Ishikawa (cell line): ENCODE measurements at regions not wholly inside any gene's neighbourhood (a gene's known extent, or its start where the extent isn't known, plus 50 kb on each side); places are given as distances from the start of the nearest gene placed in this dataset.

Experiments used
- CEBPB ChIP-seq: IDR thresholded peaks from 2 replicates; pipeline ENCODE4 v1.6.1; 2012
- CREB1 ChIP-seq: IDR thresholded peaks from 2 replicates; pipeline ENCODE4 v1.6.1; 2012; ENCODE audit warnings: low read depth
- EGR1 ChIP-seq: IDR thresholded peaks from 2 replicates; pipeline ENCODE4 v1.6.1; 2012
- EP300 ChIP-seq: IDR thresholded peaks from 2 replicates; pipeline ENCODE4 v1.6.1; 2012; ENCODE audit warnings: borderline replicate concordance
- FOXM1 ChIP-seq: IDR thresholded peaks from 2 replicates; pipeline ENCODE4 v1.6.1; 2012; ENCODE audit warnings: low read depth, borderline replicate concordance
- NFIC ChIP-seq: IDR thresholded peaks from 2 replicates; pipeline ENCODE4 v1.6.1; 2012
- RAD21 ChIP-seq: IDR thresholded peaks from 2 replicates; pipeline ENCODE4 v1.6.1; 2012; ENCODE audit warnings: low read depth
- TAF1 ChIP-seq: IDR thresholded peaks from 2 replicates; pipeline ENCODE4 v1.6.1; 2012; ENCODE audit warnings: low read depth, mild to moderate bottlenecking
- TCF12 ChIP-seq: IDR thresholded peaks from 2 replicates; pipeline ENCODE4 v1.6.1; 2012; ENCODE audit warnings: low read depth
- TEAD4 ChIP-seq: IDR thresholded peaks from 2 replicates; pipeline ENCODE4 v1.6.1; 2012
- YY1 ChIP-seq: IDR thresholded peaks from 2 replicates; pipeline ENCODE4 v1.6.1; 2012; ENCODE audit warnings: low read depth
- ZBTB7A ChIP-seq: IDR thresholded peaks from 2 replicates; pipeline ENCODE4 v1.6.1; 2012; ENCODE audit warnings: low read depth
- TF ChIP-seq, protein P1 (sequence below): IDR thresholded peaks from 2 replicates; pipeline ENCODE4 v1.6.1; 2012; ENCODE audit warnings: low read depth, mild to moderate bottlenecking
- TF ChIP-seq, protein P2 (sequence below): IDR thresholded peaks from 2 replicates; pipeline ENCODE4 v1.6.1; 2012
- TF ChIP-seq, protein P3 (sequence below): IDR thresholded peaks from 2 replicates; pipeline ENCODE4 v1.6.1; 2012

DNA sequence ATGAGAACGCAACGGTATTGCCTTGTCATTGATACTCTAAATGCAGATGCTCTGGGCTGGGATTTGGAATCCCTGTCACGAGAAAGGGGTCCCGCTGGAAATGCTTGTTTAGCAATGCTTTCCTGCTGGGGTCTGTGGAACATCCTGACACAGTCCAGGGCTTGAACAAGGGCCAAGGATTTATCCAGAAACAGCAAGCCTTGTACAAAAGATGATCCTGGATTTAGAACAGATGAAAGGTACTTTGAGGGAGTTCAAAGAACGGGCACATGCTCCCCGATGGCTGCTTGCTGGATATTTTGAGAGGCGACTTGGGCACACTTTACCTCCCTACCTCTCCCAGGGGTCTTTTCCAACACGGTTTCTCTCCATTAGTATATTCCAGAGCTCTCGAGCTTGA is 108.1 kb upstream of the CELF4 start:
- TF ChIP-seq TAF1 (no peak), FOXM1 (no peak), NFIC (no peak), CEBPB (no peak), RAD21 (no peak), ZBTB7A (no peak), TEAD4 (no peak), CREB1 (no peak), TCF12 (no peak), YY1 (no peak), EP300 (no peak)
- TF ChIP-seq, protein P1, sequence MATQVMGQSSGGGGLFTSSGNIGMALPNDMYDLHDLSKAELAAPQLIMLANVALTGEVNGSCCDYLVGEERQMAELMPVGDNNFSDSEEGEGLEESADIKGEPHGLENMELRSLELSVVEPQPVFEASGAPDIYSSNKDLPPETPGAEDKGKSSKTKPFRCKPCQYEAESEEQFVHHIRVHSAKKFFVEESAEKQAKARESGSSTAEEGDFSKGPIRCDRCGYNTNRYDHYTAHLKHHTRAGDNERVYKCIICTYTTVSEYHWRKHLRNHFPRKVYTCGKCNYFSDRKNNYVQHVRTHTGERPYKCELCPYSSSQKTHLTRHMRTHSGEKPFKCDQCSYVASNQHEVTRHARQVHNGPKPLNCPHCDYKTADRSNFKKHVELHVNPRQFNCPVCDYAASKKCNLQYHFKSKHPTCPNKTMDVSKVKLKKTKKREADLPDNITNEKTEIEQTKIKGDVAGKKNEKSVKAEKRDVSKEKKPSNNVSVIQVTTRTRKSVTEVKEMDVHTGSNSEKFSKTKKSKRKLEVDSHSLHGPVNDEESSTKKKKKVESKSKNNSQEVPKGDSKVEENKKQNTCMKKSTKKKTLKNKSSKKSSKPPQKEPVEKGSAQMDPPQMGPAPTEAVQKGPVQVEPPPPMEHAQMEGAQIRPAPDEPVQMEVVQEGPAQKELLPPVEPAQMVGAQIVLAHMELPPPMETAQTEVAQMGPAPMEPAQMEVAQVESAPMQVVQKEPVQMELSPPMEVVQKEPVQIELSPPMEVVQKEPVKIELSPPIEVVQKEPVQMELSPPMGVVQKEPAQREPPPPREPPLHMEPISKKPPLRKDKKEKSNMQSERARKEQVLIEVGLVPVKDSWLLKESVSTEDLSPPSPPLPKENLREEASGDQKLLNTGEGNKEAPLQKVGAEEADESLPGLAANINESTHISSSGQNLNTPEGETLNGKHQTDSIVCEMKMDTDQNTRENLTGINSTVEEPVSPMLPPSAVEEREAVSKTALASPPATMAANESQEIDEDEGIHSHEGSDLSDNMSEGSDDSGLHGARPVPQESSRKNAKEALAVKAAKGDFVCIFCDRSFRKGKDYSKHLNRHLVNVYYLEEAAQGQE: no peak
- TF ChIP-seq, protein P2, sequence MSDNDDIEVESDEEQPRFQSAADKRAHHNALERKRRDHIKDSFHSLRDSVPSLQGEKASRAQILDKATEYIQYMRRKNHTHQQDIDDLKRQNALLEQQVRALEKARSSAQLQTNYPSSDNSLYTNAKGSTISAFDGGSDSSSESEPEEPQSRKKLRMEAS: no peak
- TF ChIP-seq, protein P3, sequence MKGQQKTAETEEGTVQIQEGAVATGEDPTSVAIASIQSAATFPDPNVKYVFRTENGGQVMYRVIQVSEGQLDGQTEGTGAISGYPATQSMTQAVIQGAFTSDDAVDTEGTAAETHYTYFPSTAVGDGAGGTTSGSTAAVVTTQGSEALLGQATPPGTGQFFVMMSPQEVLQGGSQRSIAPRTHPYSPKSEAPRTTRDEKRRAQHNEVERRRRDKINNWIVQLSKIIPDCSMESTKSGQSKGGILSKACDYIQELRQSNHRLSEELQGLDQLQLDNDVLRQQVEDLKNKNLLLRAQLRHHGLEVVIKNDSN: no peak

DNA sequence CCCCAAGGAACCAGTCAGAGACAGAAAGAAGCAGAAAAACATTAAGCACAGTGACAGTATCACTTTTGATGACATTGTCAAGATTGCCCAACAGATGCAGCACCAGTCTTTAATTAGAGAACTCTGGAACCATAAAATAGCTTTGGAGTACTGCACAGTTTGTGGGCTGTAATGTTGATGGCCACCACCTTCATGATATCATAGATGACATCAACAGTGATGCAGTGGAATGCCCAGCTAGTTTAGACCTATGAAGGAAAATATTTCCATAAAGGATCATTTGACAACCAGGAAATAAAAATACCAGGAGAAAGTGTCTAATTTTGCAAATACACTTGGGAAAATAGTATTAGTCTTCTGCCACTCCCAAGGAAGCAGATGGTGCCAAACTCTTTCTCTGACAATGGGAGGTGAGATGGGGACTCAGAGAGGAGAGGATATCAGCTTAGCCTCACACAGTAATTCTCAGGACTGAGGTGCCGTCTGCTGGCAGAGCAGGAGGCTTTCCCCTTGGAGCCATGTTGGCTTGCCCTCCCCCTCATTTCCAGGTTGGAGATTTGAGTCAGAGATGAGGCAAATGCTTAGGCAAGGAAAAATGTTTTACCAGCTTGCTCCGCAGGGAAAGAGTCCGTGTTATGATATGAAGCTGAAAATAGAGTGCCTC is 107.5 kb upstream of the CELF4 start:
- no peak for TF ChIP-seq RAD21
- no peak for TF ChIP-seq TCF12
- TF ChIP-seq CEBPB: no peak
- TF ChIP-seq, protein P3: no peak

DNA sequence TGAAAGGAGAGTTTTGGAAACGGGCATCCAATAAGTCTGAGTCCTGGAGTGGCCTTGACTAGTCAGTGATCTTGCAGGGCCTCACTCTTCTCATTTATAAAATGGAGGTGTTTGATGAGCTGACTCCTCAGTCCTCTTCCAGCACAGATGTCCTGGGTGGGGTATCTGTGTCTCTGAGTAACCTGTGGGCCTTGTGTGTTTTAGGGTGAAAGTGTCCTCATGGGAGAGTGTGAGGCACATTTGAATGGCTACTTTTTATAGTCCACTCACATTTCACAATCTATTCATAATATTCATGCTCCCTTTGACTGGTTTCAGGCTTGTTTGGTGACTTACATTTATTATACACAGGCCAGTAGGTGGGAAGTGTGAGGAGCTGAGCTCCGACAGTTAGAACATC is 106.4 kb upstream of the CELF4 start:
- TF ChIP-seq CEBPB (no peak), CREB1 (no peak), EGR1 (no peak), TAF1 (no peak), RAD21 (no peak), TCF12 (no peak), TEAD4 (no peak), NFIC (no peak), ZBTB7A (no peak), EP300 (no peak), YY1 (no peak), FOXM1 (no peak)
- TF ChIP-seq, protein P2: no peak
- TF ChIP-seq, protein P3: no peak
- TF ChIP-seq, protein P1: no peak

DNA sequence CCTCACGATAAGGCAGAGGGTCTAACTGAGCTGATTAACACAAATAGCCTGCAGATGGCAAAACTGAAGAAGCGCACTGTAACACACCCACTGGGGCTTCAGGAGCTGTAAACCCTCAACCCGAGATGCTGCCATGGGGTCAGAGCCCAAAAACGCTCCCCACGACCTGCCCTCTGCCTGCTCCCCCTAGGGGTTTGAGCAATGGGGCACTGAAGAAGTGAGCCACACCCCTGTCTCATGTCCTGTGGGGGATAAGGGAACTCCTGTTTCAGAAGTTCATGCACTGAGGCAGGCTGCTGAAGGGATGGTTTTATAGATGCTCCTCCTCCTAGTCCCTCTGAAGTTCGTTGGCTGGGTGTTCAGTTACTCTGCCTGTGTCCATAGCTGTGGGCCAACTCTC is 105.9 kb upstream of the CELF4 start:
- TF ChIP-seq EGR1: no peak
- TF ChIP-seq RAD21: no peak
- TF ChIP-seq CREB1: no peak
- TF ChIP-seq, protein P3: no peak
- TF ChIP-seq NFIC: no peak

DNA sequence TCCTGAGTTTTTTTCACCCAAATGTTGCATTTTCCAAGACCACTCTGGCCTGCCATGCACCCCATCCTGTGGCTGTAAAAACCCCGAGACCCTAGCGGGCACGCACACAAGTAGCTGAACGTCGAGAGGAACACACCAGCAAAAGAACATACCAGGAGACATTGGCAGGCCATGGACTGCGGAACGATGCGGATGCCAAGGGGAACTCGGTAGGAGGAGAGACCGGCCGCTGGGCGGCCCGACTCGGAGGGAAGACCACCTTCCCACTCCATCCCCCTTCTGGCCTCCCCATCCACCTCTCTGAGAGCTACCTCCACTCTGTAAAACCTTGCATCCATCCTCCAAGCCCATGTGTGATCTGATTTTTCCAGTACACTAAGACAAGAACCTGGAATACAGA is 105.5 kb upstream of the CELF4 start:
- TF ChIP-seq, protein P2: no peak
- TF ChIP-seq EP300 (no peak), EGR1 (no peak), YY1 (no peak), FOXM1 (no peak), NFIC (no peak), ZBTB7A (no peak), CEBPB (no peak), TCF12 (no peak), TEAD4 (no peak), RAD21 (no peak), TAF1 (no peak), CREB1 (no peak)
- TF ChIP-seq, protein P3: no peak
- TF ChIP-seq, protein P1: no peak
